Uterus (tissue), 2 donors: ENCODE measurements at regions not wholly inside any gene's neighbourhood (a gene's known extent, or its start where the extent isn't known, plus 50 kb on each side); places are given as distances from the start of the nearest gene placed in this dataset.

Experiments
- CTCF ChIP-seq, 4 experiments: fragments of 200-600 bp in 2 of 4; fragments of 450-650 bp in 2 of 4; sonication (generic) in 2 of 4; IDR thresholded peaks; one replicate each; pipeline ENCODE4 v1.5.1; 2016 to 2019; ENCODE audit warnings: antibody characterized with exemption in 4 of 4, mild to moderate bottlenecking in 2 of 4, moderate library complexity in 1 of 4
- POLR2A ChIP-seq, 2 donors: fragments of 450-650 bp; IDR thresholded peaks; one replicate each; pipeline ENCODE4 v1.6.1; 2016; ENCODE audit warnings: antibody characterized with exemption in 2 of 2, mild to moderate bottlenecking in 1 of 2, moderate library complexity in 1 of 2

- TF ChIP-seq CTCF (IDR thresholded peaks at IDR 0.05) (no peak), POLR2A (IDR thresholded peaks at IDR 0.05) (no peak)
These were observed 76.1 kb upstream of the FOXQ1 start for GRCh38 chr6:1235825-1236224.
